Progenitor cell of endocrine pancreas (in vitro differentiated cells): ENCODE measurements at regions not wholly inside any gene's neighbourhood (a gene's known extent, or its start where the extent isn't known, plus 50 kb on each side); places are given as distances from the start of the nearest gene placed in this dataset.

Source experiments
- DNase-seq: peaks from one replicate; pipeline ENCODE4 v3.0.0; 2021; ENCODE audit warnings: low spot score; ENCODE audit not compliant: unreplicated experiment
- H3K27ac Mint-ChIP-seq: 2 replicates; pipeline ENCODE4 v1.8.0; 2021; ENCODE audit warnings: mild to moderate bottlenecking, moderate library complexity, mixed read lengths
- H3K27me3 Mint-ChIP-seq: 2 replicates; pipeline ENCODE4 v1.8.0; 2021; ENCODE audit warnings: mixed read lengths
- H3K36me3 Mint-ChIP-seq: 2 replicates; pipeline ENCODE4 v1.8.0; 2022; ENCODE audit warnings: mixed read lengths; ENCODE audit not compliant: insufficient read depth
- H3K4me1 Mint-ChIP-seq: 2 replicates; pipeline ENCODE4 v1.8.0; 2021; ENCODE audit warnings: low read depth, mixed read lengths
- H3K4me3 Mint-ChIP-seq: 2 replicates; pipeline ENCODE4 v1.8.0; 2021; ENCODE audit warnings: low read depth, mild to moderate bottlenecking, moderate library complexity, mixed read lengths
- H3K9me3 Mint-ChIP-seq: 2 replicates; pipeline ENCODE4 v1.8.0; 2021; ENCODE audit warnings: low read depth, mixed read lengths
- CTCF ChIP-seq: fragments of 200-600 bp; sonication (generic); IDR thresholded peaks from one replicate; pipeline ENCODE4 v1.5.0; 2021; ENCODE audit warnings: antibody characterized with exemption, mild to moderate bottlenecking; ENCODE audit not compliant: unreplicated experiment

- H3K27ac Mint-ChIP-seq: no peak overlapping the region
- H3K36me3 Mint-ChIP-seq: no peaks in the 10 kb centered on the region
- TF ChIP-seq CTCF: no peak
Observed at GRCh38 chr4:96649536-96649935, 809.6 kb downstream of the PDHA2 start.

GRCh38 chr4:96652158-96652557 is 812.3 kb downstream of the PDHA2 start:
- Mint-ChIP-seq H3K27ac (no peak overlapping the region), H3K9me3 (peaks cover 3% of the 10 kb centered on the region), H3K4me3 (no peak overlapping the region), H3K27me3 (no peaks in the 10 kb centered on the region), H3K36me3 (no peaks in the 10 kb centered on the region), H3K4me1 (peaks cover 15% of the 10 kb centered on the region)
- no peak for DNase-seq
- no peak for TF ChIP-seq CTCF

More at GRCh38 chr4:96649536-96649935, 809.6 kb downstream of the PDHA2 start:
- DNase-seq: no peak
- peaks cover 15% of the 10 kb centered on the region for H3K4me1 Mint-ChIP-seq
- no peaks in the 10 kb centered on the region for H3K27me3 Mint-ChIP-seq
- H3K9me3 Mint-ChIP-seq: peaks cover 12% of the 10 kb centered on the region
- no peak overlapping the region for H3K4me3 Mint-ChIP-seq

GRCh38 chr4:96652821-96653220 is 812.9 kb downstream of the PDHA2 start:
- no peak overlapping the region for H3K27ac Mint-ChIP-seq
- H3K36me3 Mint-ChIP-seq: no peaks in the 10 kb centered on the region
- TF ChIP-seq CTCF: no peak
- H3K9me3 Mint-ChIP-seq: peaks cover 3% of the 10 kb centered on the region
- DNase-seq: no peak
- H3K4me1 Mint-ChIP-seq: peaks cover 15% of the 10 kb centered on the region
- no peaks in the 10 kb centered on the region for H3K27me3 Mint-ChIP-seq
- H3K4me3 Mint-ChIP-seq: no peak overlapping the region

GRCh38 chr4:96654045-96654444 is 814.2 kb downstream of the PDHA2 start:
- Mint-ChIP-seq H3K36me3 (no peaks in the 10 kb centered on the region), H3K27me3 (no peaks in the 10 kb centered on the region), H3K4me1 (peaks cover 11% of the 10 kb centered on the region), H3K9me3 (peaks cover 5% of the 10 kb centered on the region), H3K4me3 (no peak overlapping the region), H3K27ac (no peak overlapping the region)
- TF ChIP-seq CTCF: no peak
- DNase-seq: no peak

GRCh38 chr4:96670381-96670780 is 830.5 kb downstream of the PDHA2 start:
- no peak overlapping the region for H3K4me3 Mint-ChIP-seq
- H3K36me3 Mint-ChIP-seq: no peaks in the 10 kb centered on the region
- H3K27me3 Mint-ChIP-seq: no peaks in the 10 kb centered on the region

More at GRCh38 chr4:96670381-96670780, 830.5 kb downstream of the PDHA2 start:
- peaks cover 5% of the 10 kb centered on the region for H3K9me3 Mint-ChIP-seq
- no peaks in the 10 kb centered on the region for H3K4me1 Mint-ChIP-seq
- no peak for DNase-seq
- no peak overlapping the region for H3K27ac Mint-ChIP-seq
- TF ChIP-seq CTCF: no peak
